ENCODE measurements at regions not wholly inside any gene's neighbourhood (a gene's known extent, or its start where the extent isn't known, plus 50 kb on each side); places are given as distances from the start of the nearest gene placed in this dataset.

GRCh38 chr2:120539937-120540718 lies 194.2 kb downstream of the INHBB start (continued):
- TF ChIP-seq ARID5B (CRISPR knock-in tag; IDR thresholded peaks at IDR 0.05) (peak; percentile 87), DNMT3B (CRISPR knock-in tag; conservative IDR thresholded peaks at IDR 0.05) (no peak), ZNF782 (CRISPR knock-in tag; IDR thresholded peaks at IDR 0.05; ENCODE audit: borderline replicate concordance) (no peak), TERF1 (CRISPR knock-in tag; IDR thresholded peaks at IDR 0.05) (no peak), PHF8 (CRISPR knock-in tag; IDR thresholded peaks at IDR 0.05) (peak; percentile 54), MATR3 (CRISPR knock-in tag; IDR thresholded peaks at IDR 0.05) (no peak), ZNF468 (CRISPR knock-in tag; IDR thresholded peaks at IDR 0.05) (no peak), NCOR1 (IDR thresholded peaks at IDR 0.05; ENCODE audit: borderline replicate concordance, low read length) (peak; percentile 52; the same call in 1 of the 2 replicates), SNRNP70 (IDR thresholded peaks at IDR 0.05; ENCODE audit: low read depth, low read length) (no peak), FOXO1 (CRISPR knock-in tag; IDR thresholded peaks at IDR 0.05) (peak; percentile 92), TOE1 (CRISPR knock-in tag; IDR thresholded peaks at IDR 0.05) (no peak), PAX8 (CRISPR knock-in tag; IDR thresholded peaks at IDR 0.05; ENCODE audit: borderline replicate concordance) (no peak; the same call in 1 of the 2 replicates), ZNF329 (CRISPR knock-in tag; IDR thresholded peaks at IDR 0.05; ENCODE audit: low read depth) (peak; percentile 53; the same call in 1 of the 2 replicates), RFX1 (IDR thresholded peaks at IDR 0.05) (no peak; the same call in 1 of the 2 replicates), ZSCAN12 (CRISPR knock-in tag; IDR thresholded peaks at IDR 0.05) (no peak), SP140L (CRISPR knock-in tag; IDR thresholded peaks at IDR 0.05; ENCODE audit: borderline replicate concordance) (no peak), ZNF432 (CRISPR knock-in tag; IDR thresholded peaks at IDR 0.05; ENCODE audit: borderline replicate concordance) (no peak), ZNF784 (CRISPR knock-in tag; IDR thresholded peaks at IDR 0.05; ENCODE audit: borderline replicate concordance) (no peak; the same call in 1 of the 2 replicates), RBM22 (optimal IDR thresholded peaks at IDR 0.05; ENCODE audit: low read length) (no peak), CHCHD3 (CRISPR knock-in tag; IDR thresholded peaks at IDR 0.05) (no peak), THAP8 (CRISPR knock-in tag; IDR thresholded peaks at IDR 0.05; ENCODE audit: borderline replicate concordance) (no peak; the same call in 1 of the 2 replicates), SETDB1 (CRISPR knock-in tag; IDR thresholded peaks at IDR 0.05; ENCODE audit: borderline replicate concordance) (no peak; the same call in 1 of the 2 replicates), ETV6 (CRISPR knock-in tag; conservative IDR thresholded peaks at IDR 0.05) (no peak), NR2F2 (IDR thresholded peaks at IDR 0.05; ENCODE audit: borderline replicate concordance, low read depth) (no peak), ZNF839 (CRISPR knock-in tag; IDR thresholded peaks at IDR 0.05; ENCODE audit: borderline replicate concordance) (peak; percentile 48; the same call in 1 of the 2 replicates)
